ENCODE measurements at regions not wholly inside any gene's neighbourhood (a gene's known extent, or its start where the extent isn't known, plus 50 kb on each side); places are given as distances from the start of the nearest gene placed in this dataset.
"Not testable (repeated sequence)": the region's sequence is repeated elsewhere in the genome, so short reads cannot be mapped to it uniquely, and the experiment has no call there.

- no peak overlapping the region for H3K4me3 ChIP-seq
- DNase-seq (no peak), FAIRE-seq (no peak), ATAC-seq (no peak)
- no peaks in the 10 kb centered on the region for H3K36me3 ChIP-seq
- H3K9me3 ChIP-seq, result no peaks in the 10 kb centered on the region
- TF ChIP-seq CTCF (IDR thresholded peaks at IDR 0.05), result no peak
- no peaks in the 10 kb centered on the region for H3K4me1 ChIP-seq
- H3K27me3 ChIP-seq, result no peaks in the 10 kb centered on the region
- intact Hi-C loops (cut with DNase I), result no loop called here
- H3K27ac ChIP-seq, result no peak overlapping the region
- WGBS, 2 donors, result 68 to 81% methylated on average over 4 of the region's 4 CpGs
Observed at GRCh38 chr3:150129166-150129565, 158.5 kb upstream of the PFN2 start.

DNA sequence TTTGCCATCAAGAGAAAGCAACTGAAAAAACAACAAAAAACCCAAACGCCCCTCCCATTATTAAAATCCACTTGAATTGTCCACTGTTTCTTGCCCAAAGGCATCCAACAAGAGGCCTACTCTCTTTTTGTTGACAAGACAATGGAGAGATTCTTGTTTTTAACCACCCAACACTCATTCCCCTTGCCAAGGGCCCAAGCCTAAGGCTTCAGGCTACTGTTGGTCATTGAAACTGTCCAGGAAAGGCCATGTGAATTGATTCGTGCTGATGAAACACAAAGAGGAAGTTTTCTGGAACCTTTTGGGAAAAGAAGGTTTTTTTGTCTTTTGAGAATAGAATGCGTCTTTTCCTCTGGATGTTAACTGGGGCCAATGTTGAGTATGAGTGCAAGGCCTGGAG, 157.4 kb upstream of the PFN2 start:
- Histone ChIP-seq H3K27ac (no peak overlapping the region), H3K36me3 (no peaks in the 10 kb centered on the region), H3K9me3 (no peaks in the 10 kb centered on the region), H3K27me3 (no peaks in the 10 kb centered on the region), H3K4me1 (no peaks in the 10 kb centered on the region), H3K4me3 (no peak overlapping the region)
- no peak for ATAC-seq
- FAIRE-seq, result no peak
- intact Hi-C loops (cut with DNase I), result no loop called here
- no peak for DNase-seq
- 58 to 72% methylated on average over 3 of the region's 3 CpGs for WGBS, 2 donors
- no peak for TF ChIP-seq CTCF (IDR thresholded peaks at IDR 0.05)

DNA sequence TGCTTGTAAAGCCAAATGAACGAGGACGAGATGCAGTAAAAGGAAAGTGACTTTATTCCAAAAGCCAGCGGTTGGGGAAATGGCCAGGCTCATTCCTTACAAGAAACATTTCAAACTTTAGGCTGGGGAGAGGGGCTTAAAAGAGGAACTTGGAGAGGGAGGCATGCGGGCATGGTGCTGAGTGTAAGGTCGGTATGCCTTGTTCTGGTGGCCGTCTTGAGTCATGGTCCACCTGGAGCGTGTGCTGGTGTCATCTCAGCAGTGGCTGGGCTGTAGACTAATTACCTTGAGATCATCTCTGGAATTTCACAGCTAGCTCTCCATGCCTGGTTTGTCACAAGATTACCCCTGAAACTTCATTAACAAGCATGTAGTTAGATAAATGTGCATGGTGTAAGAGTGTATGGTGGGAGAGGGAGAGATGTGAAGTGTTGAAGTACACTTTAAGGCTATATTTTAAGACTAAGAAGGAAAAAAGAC, 156.4 kb upstream of the PFN2 start:
- ATAC-seq, result no peak
- Histone ChIP-seq H3K36me3 (no peaks in the 10 kb centered on the region), H3K9me3 (no peaks in the 10 kb centered on the region), H3K4me1 (no peaks in the 10 kb centered on the region), H3K4me3 (no peak overlapping the region), H3K27ac (no peak overlapping the region), H3K27me3 (no peaks in the 10 kb centered on the region)
- FAIRE-seq, result no peak
- WGBS, 2 donors, result 70 to 84% methylated on average over 7 of the region's 7 CpGs
- TF ChIP-seq CTCF (IDR thresholded peaks at IDR 0.05), result no peak
- DNase-seq, result no peak
- intact Hi-C loops (cut with DNase I), result no loop called here

- 82 to 94% methylated on average over 2 of the region's 2 CpGs for WGBS, 2 donors
- FAIRE-seq, result no peak
- no peaks in the 10 kb centered on the region for H3K4me1 ChIP-seq
Observed at GRCh38 chr3:150124142-150124541, 153.4 kb upstream of the PFN2 start.

GRCh38 chr3:150123249-150123648, 152.6 kb upstream of the PFN2 start:
- FAIRE-seq; H3K4me3 ChIP-seq; DNase-seq; H3K27me3 ChIP-seq; H3K36me3 ChIP-seq; ATAC-seq; intact Hi-C loops (cut with DNase I); H3K9me3 ChIP-seq; H3K27ac ChIP-seq; H3K4me1 ChIP-seq: not testable (repeated sequence)
- 69 to 80% methylated on average over 2 of the region's 2 CpGs for WGBS, 2 donors

More at GRCh38 chr3:150124142-150124541, 153.4 kb upstream of the PFN2 start:
- DNase-seq (no peak), ATAC-seq (no peak)
- H3K36me3 ChIP-seq, result no peaks in the 10 kb centered on the region
- no peak overlapping the region for H3K27ac ChIP-seq
- H3K9me3 ChIP-seq, result no peaks in the 10 kb centered on the region
- no peak overlapping the region for H3K4me3 ChIP-seq
- H3K27me3 ChIP-seq, result no peaks in the 10 kb centered on the region
- no peak for TF ChIP-seq CTCF (IDR thresholded peaks at IDR 0.05)
- intact Hi-C loops (cut with DNase I), result no loop called here

- TF ChIP-seq CTCF (IDR thresholded peaks at IDR 0.05), result no peak
- intact Hi-C loops (cut with DNase I), result no loop called here
- Histone ChIP-seq H3K9me3 (no peaks in the 10 kb centered on the region), H3K36me3 (no peaks in the 10 kb centered on the region), H3K27me3 (no peaks in the 10 kb centered on the region), H3K27ac (no peak overlapping the region), H3K4me1 (no peaks in the 10 kb centered on the region), H3K4me3 (no peak overlapping the region)
- no peak for FAIRE-seq
- WGBS, 2 donors, result 76 to 83% methylated on average over 1 of the region's 1 CpG
- ATAC-seq, result no peak
- DNase-seq, result no peak
Observed at GRCh38 chr3:150118219-150118618, 147.5 kb upstream of the PFN2 start.
